ENCODE measurements at regions not wholly inside any gene's neighbourhood (a gene's known extent, or its start where the extent isn't known, plus 50 kb on each side); places are given as distances from the start of the nearest gene placed in this dataset.
"Not testable (repeated sequence)": the region's sequence is repeated elsewhere in the genome, so short reads cannot be mapped to it uniquely, and the experiment has no call there.

DNA sequence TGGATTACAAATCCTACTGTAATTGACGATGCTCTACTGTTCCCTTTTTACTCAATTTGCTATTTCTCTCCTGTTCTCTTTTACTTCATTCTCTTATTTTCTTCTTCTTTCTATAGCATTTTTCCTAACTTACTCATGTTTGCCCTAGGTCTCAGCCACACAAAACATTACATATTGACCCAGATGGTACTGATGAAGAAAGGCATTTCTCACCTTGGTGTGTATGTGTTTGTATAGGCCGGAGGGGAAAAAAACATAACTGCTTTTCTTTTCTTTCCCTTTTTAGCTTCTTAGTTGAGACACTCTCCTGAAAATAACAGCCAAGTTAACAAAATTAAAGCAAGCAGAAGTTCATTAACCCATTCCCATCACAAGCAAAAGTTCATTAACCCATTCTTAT, 1019.8 kb upstream of the CDH18 start:
- ChIA-PET POLR2A (no interaction called here), CTCF (no interaction called here)
- Histone ChIP-seq H3K36me3 (ENCODE audit: control insufficient read depth, insufficient read depth, low read length) (no peaks in the 10 kb centered on the region), H3K27me3 (ENCODE audit: control insufficient read depth, insufficient read depth, low read length) (no peaks in the 10 kb centered on the region), H3K4me3 (ENCODE audit: low read depth, low read length) (no peak overlapping the region)
- TF ChIP-seq, protein P1, sequence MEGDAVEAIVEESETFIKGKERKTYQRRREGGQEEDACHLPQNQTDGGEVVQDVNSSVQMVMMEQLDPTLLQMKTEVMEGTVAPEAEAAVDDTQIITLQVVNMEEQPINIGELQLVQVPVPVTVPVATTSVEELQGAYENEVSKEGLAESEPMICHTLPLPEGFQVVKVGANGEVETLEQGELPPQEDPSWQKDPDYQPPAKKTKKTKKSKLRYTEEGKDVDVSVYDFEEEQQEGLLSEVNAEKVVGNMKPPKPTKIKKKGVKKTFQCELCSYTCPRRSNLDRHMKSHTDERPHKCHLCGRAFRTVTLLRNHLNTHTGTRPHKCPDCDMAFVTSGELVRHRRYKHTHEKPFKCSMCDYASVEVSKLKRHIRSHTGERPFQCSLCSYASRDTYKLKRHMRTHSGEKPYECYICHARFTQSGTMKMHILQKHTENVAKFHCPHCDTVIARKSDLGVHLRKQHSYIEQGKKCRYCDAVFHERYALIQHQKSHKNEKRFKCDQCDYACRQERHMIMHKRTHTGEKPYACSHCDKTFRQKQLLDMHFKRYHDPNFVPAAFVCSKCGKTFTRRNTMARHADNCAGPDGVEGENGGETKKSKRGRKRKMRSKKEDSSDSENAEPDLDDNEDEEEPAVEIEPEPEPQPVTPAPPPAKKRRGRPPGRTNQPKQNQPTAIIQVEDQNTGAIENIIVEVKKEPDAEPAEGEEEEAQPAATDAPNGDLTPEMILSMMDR (IDR thresholded peaks at IDR 0.05; ENCODE audit: insufficient read depth, low read depth, low read length): no peak
- no peak for DNase-seq (ENCODE audit: low read depth)

DNA sequence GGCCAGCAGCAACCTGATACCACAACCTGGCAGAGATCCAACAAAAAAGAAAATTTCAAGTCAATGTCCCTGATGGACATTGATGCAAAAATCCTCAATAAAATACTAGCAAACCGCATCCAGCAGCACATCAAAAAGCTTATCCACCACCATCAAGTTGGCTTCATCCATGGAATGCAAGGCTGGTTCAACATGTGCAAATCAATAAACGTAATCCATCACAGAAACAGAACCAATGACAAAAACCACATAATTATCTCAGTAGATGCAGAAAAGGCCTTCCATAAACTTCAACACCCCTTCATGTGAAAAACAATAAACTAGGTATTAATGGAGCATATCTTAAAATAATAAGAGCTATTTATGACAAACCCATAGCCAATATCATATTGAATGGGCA, 1000.9 kb upstream of the CDH18 start:
- H3K27me3 ChIP-seq (ENCODE audit: control insufficient read depth, insufficient read depth, low read length); H3K4me3 ChIP-seq (ENCODE audit: low read depth, low read length); CTCF ChIA-PET; DNase-seq (ENCODE audit: low read depth); H3K36me3 ChIP-seq (ENCODE audit: control insufficient read depth, insufficient read depth, low read length); POLR2A ChIA-PET: not testable (repeated sequence)

DNA sequence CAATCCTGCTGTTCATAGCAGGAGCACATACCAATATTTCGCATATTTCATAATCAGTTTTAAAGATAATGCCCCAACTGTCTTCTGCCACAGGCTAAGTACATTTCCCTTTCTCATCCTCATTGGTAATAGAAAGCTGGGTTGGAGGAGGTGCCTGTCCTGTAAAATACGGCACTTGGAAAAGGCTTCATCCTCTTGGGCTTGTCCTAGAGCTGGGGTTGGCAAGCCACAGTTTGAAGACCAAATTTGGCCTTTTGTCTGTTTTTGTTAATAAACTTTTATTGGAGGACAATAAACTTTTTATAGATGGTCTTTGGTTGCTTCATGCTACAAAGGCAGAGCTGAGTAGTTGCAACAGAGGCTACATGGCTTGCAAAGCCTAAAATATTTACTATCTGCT, 997.8 kb upstream of the CDH18 start:
- Histone ChIP-seq H3K27me3 (ENCODE audit: control insufficient read depth, insufficient read depth, low read length) (no peaks in the 10 kb centered on the region), H3K4me3 (ENCODE audit: low read depth, low read length) (no peak overlapping the region), H3K36me3 (ENCODE audit: control insufficient read depth, insufficient read depth, low read length) (no peaks in the 10 kb centered on the region)
- CTCF ChIA-PET: no interaction called here
- no peak for DNase-seq (ENCODE audit: low read depth)
- TF ChIP-seq, protein P1 (IDR thresholded peaks at IDR 0.05; ENCODE audit: insufficient read depth, low read depth, low read length): no peak
- POLR2A ChIA-PET: no interaction called here

DNA sequence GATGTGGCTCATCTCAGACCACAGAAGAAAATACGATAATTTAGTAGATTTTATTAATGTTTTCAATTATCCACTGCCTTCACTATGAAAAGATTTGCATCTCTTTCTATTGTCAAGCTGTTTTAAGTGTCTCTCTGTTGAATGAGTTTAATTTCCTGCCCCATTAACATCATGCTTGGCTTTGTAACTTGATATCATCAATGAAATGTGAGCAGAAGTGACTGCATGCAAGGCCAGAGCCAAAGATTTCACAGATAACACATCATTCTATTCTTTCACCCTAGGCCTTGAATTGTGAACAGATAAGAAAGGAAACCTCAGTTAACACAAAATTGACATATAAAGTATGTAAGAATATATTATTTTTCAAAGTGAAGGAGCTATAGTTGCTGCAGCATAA, 986.4 kb upstream of the CDH18 start:
- CTCF ChIA-PET: no interaction called here
- Histone ChIP-seq H3K36me3 (ENCODE audit: control insufficient read depth, insufficient read depth, low read length) (no peaks in the 10 kb centered on the region), H3K4me3 (ENCODE audit: low read depth, low read length) (no peak overlapping the region), H3K27me3 (ENCODE audit: control insufficient read depth, insufficient read depth, low read length) (no peaks in the 10 kb centered on the region)
- TF ChIP-seq, protein P1 (IDR thresholded peaks at IDR 0.05; ENCODE audit: insufficient read depth, low read depth, low read length): no peak
- DNase-seq (ENCODE audit: low read depth): no peak
- POLR2A ChIA-PET: no interaction called here

DNA sequence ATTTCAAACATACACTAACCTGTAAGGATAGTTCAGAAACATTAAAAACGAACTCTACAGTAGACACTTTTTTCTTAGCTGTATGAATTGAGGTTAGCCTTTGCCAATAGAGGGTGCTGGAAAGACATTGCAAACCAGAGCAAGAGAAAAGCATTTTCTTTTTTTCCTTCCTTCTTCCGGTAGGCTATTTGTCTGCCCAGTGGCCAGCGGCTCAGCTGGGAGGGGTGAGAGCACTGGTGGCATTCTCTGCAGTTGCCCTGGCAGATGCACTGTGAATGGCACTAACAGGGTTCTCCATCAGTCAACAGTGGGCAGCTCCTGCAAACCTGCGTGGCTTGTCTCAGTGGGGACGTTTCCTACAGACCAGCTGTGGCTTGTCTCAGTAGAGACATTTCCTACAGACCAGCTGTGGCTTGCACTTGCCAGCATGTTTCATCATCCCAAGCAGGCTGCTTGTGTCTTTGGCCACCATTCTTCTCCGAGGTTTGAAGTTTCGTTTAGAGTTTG, 984.5 kb upstream of the CDH18 start:
- Histone ChIP-seq H3K27me3 (ENCODE audit: control insufficient read depth, insufficient read depth, low read length) (no peaks in the 10 kb centered on the region), H3K4me3 (ENCODE audit: low read depth, low read length) (no peak overlapping the region), H3K36me3 (ENCODE audit: control insufficient read depth, insufficient read depth, low read length) (no peaks in the 10 kb centered on the region)
- ChIA-PET POLR2A (no interaction called here), CTCF (no interaction called here)
- no peak for DNase-seq (ENCODE audit: low read depth)
- TF ChIP-seq, protein P1 (IDR thresholded peaks at IDR 0.05; ENCODE audit: insufficient read depth, low read depth, low read length): no peak

DNA sequence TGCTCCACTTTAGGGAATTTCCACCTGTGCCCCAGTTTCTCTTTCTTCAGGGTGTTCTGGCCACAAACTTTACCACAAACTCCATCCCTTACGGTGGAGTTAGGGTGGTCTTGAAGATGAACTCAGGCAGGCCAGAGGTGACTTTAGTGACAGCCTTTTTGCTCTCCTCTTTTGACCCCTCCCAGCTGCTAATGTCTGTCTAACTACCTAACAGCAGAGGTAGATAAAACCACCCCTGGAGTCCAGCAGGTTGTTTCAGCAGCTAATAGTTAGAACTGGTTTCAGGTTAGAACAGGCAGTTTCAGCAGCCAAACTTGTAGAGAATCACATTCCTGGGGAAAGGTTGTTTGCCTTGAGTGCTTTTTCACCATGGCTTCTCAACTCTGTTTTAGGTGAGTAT, 971.3 kb upstream of the CDH18 start:
- Histone ChIP-seq H3K4me3 (ENCODE audit: low read depth, low read length) (no peak overlapping the region), H3K36me3 (ENCODE audit: control insufficient read depth, insufficient read depth, low read length) (no peaks in the 10 kb centered on the region), H3K27me3 (ENCODE audit: control insufficient read depth, insufficient read depth, low read length) (no peaks in the 10 kb centered on the region)
- TF ChIP-seq, protein P1 (IDR thresholded peaks at IDR 0.05; ENCODE audit: insufficient read depth, low read depth, low read length): no peak
- DNase-seq (ENCODE audit: low read depth): no peak
- POLR2A ChIA-PET: no interaction called here
- CTCF ChIA-PET: no interaction called here

All from BJ (cell line).